Esophagus muscularis mucosa (tissue), 4 donors: ENCODE measurements at regions not wholly inside any gene's neighbourhood (a gene's known extent, or its start where the extent isn't known, plus 50 kb on each side); places are given as distances from the start of the nearest gene placed in this dataset.

Source experiments
- CTCF ChIP-seq, 3 experiments: fragments of 200-600 bp in 2 of 3; fragments of 450-650 bp in 1 of 3; sonication (generic) in 2 of 3; IDR thresholded peaks; one replicate each; pipeline ENCODE4 v1.5.1; 2017 to 2019; ENCODE audit warnings: antibody characterized with exemption in 3 of 3, mild to moderate bottlenecking in 2 of 3, moderate library complexity in 1 of 3
- EP300 ChIP-seq: sonication (generic); formaldehyde crosslinking; IDR thresholded peaks from one replicate; pipeline ENCODE4 v1.6.1; 2017; ENCODE audit warnings: antibody characterized with exemption
- POLR2A ChIP-seq: fragments of 450-650 bp; IDR thresholded peaks from one replicate; pipeline ENCODE4 v1.6.1; 2017; ENCODE audit warnings: antibody characterized with exemption, moderate library complexity, mild to moderate bottlenecking, low read depth
- POLR2AphosphoS5 ChIP-seq, 2 donors: sonication (generic); formaldehyde crosslinking; IDR thresholded peaks; one replicate each; pipeline ENCODE4 v1.6.1; 2017; ENCODE audit warnings: antibody characterized with exemption in 2 of 2

- TF ChIP-seq POLR2A (no peak), CTCF (IDR thresholded peaks at IDR 0.05) (no peak), POLR2AphosphoS5 (IDR thresholded peaks at IDR 0.05) (no peak), EP300 (no peak)
Observed at GRCh38 chrX:139191286-139191685, 339.3 kb upstream of the F9 start.
